NCI-H526 (cell line): ENCODE measurements at regions not wholly inside any gene's neighbourhood (a gene's known extent, or its start where the extent isn't known, plus 50 kb on each side); places are given as distances from the start of the nearest gene placed in this dataset.
"Not testable (repeated sequence)": the region's sequence is repeated elsewhere in the genome, so short reads cannot be mapped to it uniquely, and the experiment has no call there.

Source experiments
- DNase-seq, 2 experiments: peaks; one replicate each; lab custom pipeline; 2025; lab: John Stamatoyannopoulos, UW

GRCh38 chr11:29161191-29161590 lies 855.6 kb downstream of the KCNA4 start:
- no peak for DNase-seq

GRCh38 chr11:29159552-29160465 lies 857.0 kb downstream of the KCNA4 start:
- peak in 1 of 2 experiments; percentile 62 for DNase-seq

- no peak for DNase-seq
These were observed 863.8 kb downstream of the KCNA4 start for GRCh38 chr11:29153078-29153477.

GRCh38 chr11:29142573-29142972 lies 874.3 kb downstream of the KCNA4 start:
- DNase-seq, result not testable (repeated sequence)

- DNase-seq, result no peak
These were observed 881.3 kb downstream of the KCNA4 start for GRCh38 chr11:29135504-29135903.

- no peak for DNase-seq
These were observed 885.8 kb downstream of the KCNA4 start for GRCh38 chr11:29131055-29131454.

- no peak for DNase-seq
These were observed 887.0 kb downstream of the KCNA4 start for GRCh38 chr11:29129844-29130243.

GRCh38 chr11:29127461-29127860 lies 889.4 kb downstream of the KCNA4 start:
- DNase-seq, result no peak

- no peak for DNase-seq
These were observed 891.2 kb downstream of the KCNA4 start for GRCh38 chr11:29125606-29126005.

GRCh38 chr11:29124470-29124869 lies 892.4 kb downstream of the KCNA4 start:
- no peak for DNase-seq

GRCh38 chr11:29119707-29120618 lies 896.9 kb downstream of the KCNA4 start:
- DNase-seq, result no peak

- DNase-seq, result no peak
These were observed 897.7 kb downstream of the KCNA4 start for GRCh38 chr11:29119116-29119515.

- DNase-seq, result no peak
These were observed 915.9 kb downstream of the KCNA4 start for GRCh38 chr11:29100967-29101366.

GRCh38 chr11:29095821-29096220 lies 921.0 kb downstream of the KCNA4 start:
- no peak for DNase-seq

GRCh38 chr11:29093416-29094120 lies 923.3 kb downstream of the KCNA4 start:
- no peak for DNase-seq

GRCh38 chr11:29087200-29087812 lies 929.5 kb downstream of the KCNA4 start:
- DNase-seq, result no peak

- DNase-seq, result no peak
These were observed 941.1 kb downstream of the KCNA4 start for GRCh38 chr11:29075726-29076125.

GRCh38 chr11:29063630-29064361 lies 953.0 kb downstream of the KCNA4 start:
- DNase-seq, result no peak

GRCh38 chr11:29061452-29061851 lies 953.3 kb downstream of the METTL15 start:
- no peak for DNase-seq

- not testable (repeated sequence) for DNase-seq
These were observed 948.3 kb downstream of the METTL15 start for GRCh38 chr11:29056487-29056886.

- no peak for DNase-seq
These were observed 943.7 kb downstream of the METTL15 start for GRCh38 chr11:29051935-29052334.
